Activated gamma-delta T cell treated with anti-CD3 and anti-CD28 coated beads, Interleukin-2, amount 50 U/mL, for 16 hours (primary cell): ENCODE measurements at regions not wholly inside any gene's neighbourhood (a gene's known extent, or its start where the extent isn't known, plus 50 kb on each side); places are given as distances from the start of the nearest gene placed in this dataset.
"Not testable (repeated sequence)": the region's sequence is repeated elsewhere in the genome, so short reads cannot be mapped to it uniquely, and the experiment has no call there.

Experiments used
- DNase-seq: peaks from one replicate; pipeline ENCODE4 v3.0.0-alpha.2; 2020; ENCODE audit warnings: low read depth

- no peak for DNase-seq
Measured at GRCh38 chr21:32884062-32884461, 112.5 kb upstream of the PAXBP1 start.

GRCh38 chr21:32886339-32886738 lies 114.8 kb upstream of the PAXBP1 start:
- no peak for DNase-seq

- no peak for DNase-seq
Measured at GRCh38 chr21:32887026-32887425, 115.5 kb upstream of the PAXBP1 start.

- DNase-seq = no peak
Measured at GRCh38 chr21:32888971-32889370, 117.4 kb upstream of the PAXBP1 start.

- no peak for DNase-seq
Measured at GRCh38 chr21:32889596-32889995, 118.0 kb upstream of the PAXBP1 start.

GRCh38 chr21:32894321-32894720 lies 122.8 kb upstream of the PAXBP1 start:
- no peak for DNase-seq

- no peak for DNase-seq
Measured at GRCh38 chr21:32900814-32901213, 124.9 kb upstream of the OLIG2 start.

GRCh38 chr21:32907521-32907920 lies 118.2 kb upstream of the OLIG2 start:
- DNase-seq = no peak

- DNase-seq = no peak
Measured at GRCh38 chr21:32908534-32908933, 117.2 kb upstream of the OLIG2 start.

GRCh38 chr21:32909393-32909792 lies 116.3 kb upstream of the OLIG2 start:
- no peak for DNase-seq

- DNase-seq = no peak
Measured at GRCh38 chr21:32914424-32915039, 111.2 kb upstream of the OLIG2 start.

- DNase-seq = no peak
Measured at GRCh38 chr21:32915099-32915498, 110.6 kb upstream of the OLIG2 start.

GRCh38 chr21:32916088-32916487 lies 109.6 kb upstream of the OLIG2 start:
- no peak for DNase-seq

- DNase-seq = no peak
Measured at GRCh38 chr21:32916522-32917099, 109.1 kb upstream of the OLIG2 start.

- no peak for DNase-seq
Measured at GRCh38 chr21:32917362-32918135, 108.2 kb upstream of the OLIG2 start.

- DNase-seq = no peak
Measured at GRCh38 chr21:32918478-32919120, 107.1 kb upstream of the OLIG2 start.

- no peak for DNase-seq
Measured at GRCh38 chr21:32920474-32920873, 105.3 kb upstream of the OLIG2 start.

GRCh38 chr21:32921632-32922230 lies 104.0 kb upstream of the OLIG2 start:
- DNase-seq = no peak

GRCh38 chr21:32925098-32925497 lies 100.6 kb upstream of the OLIG2 start:
- DNase-seq = no peak

- no peak for DNase-seq
Measured at GRCh38 chr21:32929633-32930038, 96.1 kb upstream of the OLIG2 start.

GRCh38 chr21:32930673-32931072 lies 95.1 kb upstream of the OLIG2 start:
- DNase-seq = no peak

GRCh38 chr21:32934068-32934467 lies 91.7 kb upstream of the OLIG2 start:
- not testable (repeated sequence) for DNase-seq

- no peak for DNase-seq
Measured at GRCh38 chr21:32934829-32935228, 90.9 kb upstream of the OLIG2 start.
